ENCODE measurements at regions not wholly inside any gene's neighbourhood (a gene's known extent, or its start where the extent isn't known, plus 50 kb on each side); places are given as distances from the start of the nearest gene placed in this dataset.
A peak's percentile ranks its signal among the peaks of the same experiment; 100 is the strongest.

- Histone ChIP-seq H3K4me1 (ENCODE audit: control insufficient read depth in 3 of 3, insufficient read depth in 3 of 3, low read length in 3 of 3) (peaks cover 35 to 61% (median 41%) of the 10 kb centered on the region in 3 donors), H3K9me3 (ENCODE audit: control insufficient read depth in 3 of 3, low read length in 3 of 3) (no peaks in the 10 kb centered on the region), H3K4me3 (ENCODE audit: low read length in 3 of 3) (no peak overlapping the region), H3K36me3 (ENCODE audit: control insufficient read depth in 3 of 3, insufficient read depth in 3 of 3, low read length in 3 of 3) (no peaks in the 10 kb centered on the region), H3K27ac (ENCODE audit: low read depth, low read length) (peak overlapping the region; percentile 95), H3K9ac (ENCODE audit: low read depth in 1 of 3, low read length in 3 of 3) (no peak overlapping the region), H3K27me3 (ENCODE audit: control insufficient read depth in 3 of 3, insufficient read depth in 3 of 3, low read length in 3 of 3) (no peaks in the 10 kb centered on the region)
These were observed 93.9 kb upstream of the TSPAN2 start for GRCh38 chr1:115183158-115183557.

- H3K4me3 ChIP-seq (ENCODE audit: low read length in 3 of 3), result no peak overlapping the region
- no peaks in the 10 kb centered on the region for H3K36me3 ChIP-seq (ENCODE audit: control insufficient read depth in 3 of 3, insufficient read depth in 3 of 3, low read length in 3 of 3)
- H3K27ac ChIP-seq (ENCODE audit: low read depth, low read length), result no peak overlapping the region
- H3K4me1 ChIP-seq (ENCODE audit: control insufficient read depth in 3 of 3, insufficient read depth in 3 of 3, low read length in 3 of 3), result peaks cover 35 to 57% (median 41%) of the 10 kb centered on the region in 3 donors
- no peak overlapping the region for H3K9ac ChIP-seq (ENCODE audit: low read depth in 1 of 3, low read length in 3 of 3)
- no peaks in the 10 kb centered on the region for H3K27me3 ChIP-seq (ENCODE audit: control insufficient read depth in 3 of 3, insufficient read depth in 3 of 3, low read length in 3 of 3)
- no peaks in the 10 kb centered on the region for H3K9me3 ChIP-seq (ENCODE audit: control insufficient read depth in 3 of 3, low read length in 3 of 3)
These were observed 92.9 kb upstream of the TSPAN2 start for GRCh38 chr1:115182012-115182715.

GRCh38 chr1:115181231-115181630 lies 91.9 kb upstream of the TSPAN2 start:
- no peaks in the 10 kb centered on the region for H3K9me3 ChIP-seq (ENCODE audit: control insufficient read depth in 3 of 3, low read length in 3 of 3)
- H3K36me3 ChIP-seq (ENCODE audit: control insufficient read depth in 3 of 3, insufficient read depth in 3 of 3, low read length in 3 of 3), result no peaks in the 10 kb centered on the region
- H3K4me3 ChIP-seq (ENCODE audit: low read length in 3 of 3), result no peak overlapping the region
- H3K27me3 ChIP-seq (ENCODE audit: control insufficient read depth in 3 of 3, insufficient read depth in 3 of 3, low read length in 3 of 3), result no peaks in the 10 kb centered on the region
- no peak overlapping the region for H3K27ac ChIP-seq (ENCODE audit: low read depth, low read length)
- H3K4me1 ChIP-seq (ENCODE audit: control insufficient read depth in 3 of 3, insufficient read depth in 3 of 3, low read length in 3 of 3), result peaks cover 33 to 50% (median 36%) of the 10 kb centered on the region in 3 donors
- no peak overlapping the region for H3K9ac ChIP-seq (ENCODE audit: low read depth in 1 of 3, low read length in 3 of 3)

GRCh38 chr1:115179397-115180079 lies 90.2 kb upstream of the TSPAN2 start:
- peak overlapping the region in 1 of 3 donors; percentile 46 for H3K9ac ChIP-seq (ENCODE audit: low read depth in 1 of 3, low read length in 3 of 3)
- H3K4me1 ChIP-seq (ENCODE audit: control insufficient read depth in 3 of 3, insufficient read depth in 3 of 3, low read length in 3 of 3), result peaks cover 18 to 36% (median 27%) of the 10 kb centered on the region in 3 donors
- H3K27me3 ChIP-seq (ENCODE audit: control insufficient read depth in 3 of 3, insufficient read depth in 3 of 3, low read length in 3 of 3), result no peaks in the 10 kb centered on the region
- H3K36me3 ChIP-seq (ENCODE audit: control insufficient read depth in 3 of 3, insufficient read depth in 3 of 3, low read length in 3 of 3), result no peaks in the 10 kb centered on the region
- no peak overlapping the region for H3K4me3 ChIP-seq (ENCODE audit: low read length in 3 of 3)
- H3K9me3 ChIP-seq (ENCODE audit: control insufficient read depth in 3 of 3, low read length in 3 of 3), result no peaks in the 10 kb centered on the region
- H3K27ac ChIP-seq (ENCODE audit: low read depth, low read length), result peak overlapping the region; percentile 73

GRCh38 chr1:115176189-115176588 lies 86.9 kb upstream of the TSPAN2 start:
- peaks cover 6 to 13% (median 12%) of the 10 kb centered on the region in 3 donors for H3K4me1 ChIP-seq (ENCODE audit: control insufficient read depth in 3 of 3, insufficient read depth in 3 of 3, low read length in 3 of 3)
- H3K9me3 ChIP-seq (ENCODE audit: control insufficient read depth in 3 of 3, low read length in 3 of 3), result no peaks in the 10 kb centered on the region
- no peak overlapping the region for H3K4me3 ChIP-seq (ENCODE audit: low read length in 3 of 3)
- no peaks in the 10 kb centered on the region for H3K36me3 ChIP-seq (ENCODE audit: control insufficient read depth in 3 of 3, insufficient read depth in 3 of 3, low read length in 3 of 3)
- H3K27ac ChIP-seq (ENCODE audit: low read depth, low read length), result no peak overlapping the region
- H3K27me3 ChIP-seq (ENCODE audit: control insufficient read depth in 3 of 3, insufficient read depth in 3 of 3, low read length in 3 of 3), result no peaks in the 10 kb centered on the region
- H3K9ac ChIP-seq (ENCODE audit: low read depth in 1 of 3, low read length in 3 of 3), result no peak overlapping the region

GRCh38 chr1:115175596-115175995 lies 86.3 kb upstream of the TSPAN2 start:
- Histone ChIP-seq H3K27me3 (ENCODE audit: control insufficient read depth in 3 of 3, insufficient read depth in 3 of 3, low read length in 3 of 3) (no peaks in the 10 kb centered on the region), H3K27ac (ENCODE audit: low read depth, low read length) (no peak overlapping the region), H3K4me3 (ENCODE audit: low read length in 3 of 3) (no peak overlapping the region), H3K36me3 (ENCODE audit: control insufficient read depth in 3 of 3, insufficient read depth in 3 of 3, low read length in 3 of 3) (no peaks in the 10 kb centered on the region), H3K9ac (ENCODE audit: low read depth in 1 of 3, low read length in 3 of 3) (no peak overlapping the region), H3K4me1 (ENCODE audit: control insufficient read depth in 3 of 3, insufficient read depth in 3 of 3, low read length in 3 of 3) (peaks cover 9 to 13% (median 12%) of the 10 kb centered on the region in 3 donors), H3K9me3 (ENCODE audit: control insufficient read depth in 3 of 3, low read length in 3 of 3) (no peaks in the 10 kb centered on the region)

GRCh38 chr1:115173151-115173550 lies 83.8 kb upstream of the TSPAN2 start:
- H3K36me3 ChIP-seq (ENCODE audit: control insufficient read depth in 3 of 3, insufficient read depth in 3 of 3, low read length in 3 of 3), result no peaks in the 10 kb centered on the region
- no peak overlapping the region for H3K27ac ChIP-seq (ENCODE audit: low read depth, low read length)
- H3K4me1 ChIP-seq (ENCODE audit: control insufficient read depth in 3 of 3, insufficient read depth in 3 of 3, low read length in 3 of 3), result peaks cover 0 to 9% (median 2%) of the 10 kb centered on the region in 3 donors
- H3K4me3 ChIP-seq (ENCODE audit: low read length in 3 of 3), result no peak overlapping the region
- no peaks in the 10 kb centered on the region for H3K9me3 ChIP-seq (ENCODE audit: control insufficient read depth in 3 of 3, low read length in 3 of 3)
- no peak overlapping the region for H3K9ac ChIP-seq (ENCODE audit: low read depth in 1 of 3, low read length in 3 of 3)
- no peaks in the 10 kb centered on the region for H3K27me3 ChIP-seq (ENCODE audit: control insufficient read depth in 3 of 3, insufficient read depth in 3 of 3, low read length in 3 of 3)

- H3K9me3 ChIP-seq (ENCODE audit: control insufficient read depth in 3 of 3, low read length in 3 of 3), result no peaks in the 10 kb centered on the region
- H3K27ac ChIP-seq (ENCODE audit: low read depth, low read length), result no peak overlapping the region
- peaks cover 0 to 9% (median 2%) of the 10 kb centered on the region in 3 donors for H3K4me1 ChIP-seq (ENCODE audit: control insufficient read depth in 3 of 3, insufficient read depth in 3 of 3, low read length in 3 of 3)
- no peak overlapping the region for H3K9ac ChIP-seq (ENCODE audit: low read depth in 1 of 3, low read length in 3 of 3)
- H3K4me3 ChIP-seq (ENCODE audit: low read length in 3 of 3), result no peak overlapping the region
- no peaks in the 10 kb centered on the region for H3K36me3 ChIP-seq (ENCODE audit: control insufficient read depth in 3 of 3, insufficient read depth in 3 of 3, low read length in 3 of 3)
- no peaks in the 10 kb centered on the region for H3K27me3 ChIP-seq (ENCODE audit: control insufficient read depth in 3 of 3, insufficient read depth in 3 of 3, low read length in 3 of 3)
These were observed 83.0 kb upstream of the TSPAN2 start for GRCh38 chr1:115172270-115172669.

- Histone ChIP-seq H3K27me3 (ENCODE audit: control insufficient read depth in 3 of 3, insufficient read depth in 3 of 3, low read length in 3 of 3) (no peaks in the 10 kb centered on the region), H3K9ac (ENCODE audit: low read depth in 1 of 3, low read length in 3 of 3) (no peak overlapping the region), H3K27ac (ENCODE audit: low read depth, low read length) (peak overlapping the region; percentile 59), H3K4me1 (ENCODE audit: control insufficient read depth in 3 of 3, insufficient read depth in 3 of 3, low read length in 3 of 3) (peaks cover 0 to 9% (median 0%) of the 10 kb centered on the region in 3 donors), H3K36me3 (ENCODE audit: control insufficient read depth in 3 of 3, insufficient read depth in 3 of 3, low read length in 3 of 3) (no peaks in the 10 kb centered on the region), H3K9me3 (ENCODE audit: control insufficient read depth in 3 of 3, low read length in 3 of 3) (no peaks in the 10 kb centered on the region), H3K4me3 (ENCODE audit: low read length in 3 of 3) (no peak overlapping the region)
These were observed 81.7 kb upstream of the TSPAN2 start for GRCh38 chr1:115170961-115171392.

- peak overlapping the region; percentile 59 for H3K27ac ChIP-seq (ENCODE audit: low read depth, low read length)
- peaks cover 0 to 9% (median 0%) of the 10 kb centered on the region in 3 donors for H3K4me1 ChIP-seq (ENCODE audit: control insufficient read depth in 3 of 3, insufficient read depth in 3 of 3, low read length in 3 of 3)
- H3K27me3 ChIP-seq (ENCODE audit: control insufficient read depth in 3 of 3, insufficient read depth in 3 of 3, low read length in 3 of 3), result no peaks in the 10 kb centered on the region
- H3K9ac ChIP-seq (ENCODE audit: low read depth in 1 of 3, low read length in 3 of 3), result no peak overlapping the region
- H3K9me3 ChIP-seq (ENCODE audit: control insufficient read depth in 3 of 3, low read length in 3 of 3), result no peaks in the 10 kb centered on the region
- H3K4me3 ChIP-seq (ENCODE audit: low read length in 3 of 3), result no peak overlapping the region
- H3K36me3 ChIP-seq (ENCODE audit: control insufficient read depth in 3 of 3, insufficient read depth in 3 of 3, low read length in 3 of 3), result no peaks in the 10 kb centered on the region
These were observed 81.1 kb upstream of the TSPAN2 start for GRCh38 chr1:115170377-115170776.

Measured in skeletal muscle tissue (tissue), 3 donors.